Osteoblast (primary cell): ENCODE measurements at regions not wholly inside any gene's neighbourhood (a gene's known extent, or its start where the extent isn't known, plus 50 kb on each side); places are given as distances from the start of the nearest gene placed in this dataset.

Experiments used
- DNase-seq: peaks from one replicate; pipeline ENCODE4 v3.0.0; 2011; ENCODE audit warnings: low spot score, mixed read lengths; ENCODE audit not compliant: insufficient read length; ENCODE audit errors: missing footprints
- H2AFZ ChIP-seq: 2 replicates; pipeline ENCODE4 v1.6.0; 2011; ENCODE audit warnings: mild to moderate bottlenecking, low read length
- H3K27ac ChIP-seq: 2 replicates; pipeline ENCODE4 v1.5.1; 2011; ENCODE audit warnings: mild to moderate bottlenecking, low read depth, low read length, moderate library complexity
- H3K27me3 ChIP-seq: 2 replicates; pipeline ENCODE4 v1.6.0; 2012; ENCODE audit warnings: mild to moderate bottlenecking, control low read depth, inconsistent platforms, low read length, moderate library complexity; ENCODE audit not compliant: insufficient read depth
- H3K36me3 ChIP-seq: 2 replicates; pipeline ENCODE4 v1.5.1; 2011; ENCODE audit warnings: mild to moderate bottlenecking, low read length, control low read depth, moderate library complexity; ENCODE audit not compliant: insufficient read depth
- H3K4me1 ChIP-seq: 2 replicates; pipeline ENCODE4 v1.5.1; 2011; ENCODE audit warnings: mild to moderate bottlenecking, low read length, control low read depth, moderate library complexity; ENCODE audit not compliant: insufficient read depth
- H3K4me2 ChIP-seq: 2 replicates; pipeline ENCODE4 v1.6.0; 2011; ENCODE audit warnings: mild to moderate bottlenecking, low read length; ENCODE audit not compliant: insufficient read depth
- H3K4me3 ChIP-seq: fragments of 200-600 bp; sonication (generic); 3 replicates; pipeline ENCODE4 v1.5.1; 2012; ENCODE audit warnings: mild to moderate bottlenecking, low read length, inconsistent platforms; ENCODE audit not compliant: insufficient read depth
- H3K79me2 ChIP-seq: 2 replicates; pipeline ENCODE4 v1.6.0; 2012; ENCODE audit warnings: mild to moderate bottlenecking, low read length, control low read depth, inconsistent platforms; ENCODE audit not compliant: insufficient read depth
- H3K9me3 ChIP-seq: 2 replicates; pipeline ENCODE4 v1.5.1; 2011; ENCODE audit warnings: low read depth, low read length, control low read depth
- H4K20me1 ChIP-seq: 2 replicates; pipeline ENCODE4 v1.6.0; 2012; ENCODE audit warnings: mild to moderate bottlenecking, low read length, control low read depth; ENCODE audit not compliant: insufficient read depth
- TF ChIP-seq, protein P1 (sequence below): IDR thresholded peaks from 2 replicates; pipeline ENCODE4 v1.5.1; 2011; ENCODE audit warnings: mild to moderate bottlenecking, low read depth, low read length, moderate library complexity; ENCODE audit errors: extremely low read depth

DNA sequence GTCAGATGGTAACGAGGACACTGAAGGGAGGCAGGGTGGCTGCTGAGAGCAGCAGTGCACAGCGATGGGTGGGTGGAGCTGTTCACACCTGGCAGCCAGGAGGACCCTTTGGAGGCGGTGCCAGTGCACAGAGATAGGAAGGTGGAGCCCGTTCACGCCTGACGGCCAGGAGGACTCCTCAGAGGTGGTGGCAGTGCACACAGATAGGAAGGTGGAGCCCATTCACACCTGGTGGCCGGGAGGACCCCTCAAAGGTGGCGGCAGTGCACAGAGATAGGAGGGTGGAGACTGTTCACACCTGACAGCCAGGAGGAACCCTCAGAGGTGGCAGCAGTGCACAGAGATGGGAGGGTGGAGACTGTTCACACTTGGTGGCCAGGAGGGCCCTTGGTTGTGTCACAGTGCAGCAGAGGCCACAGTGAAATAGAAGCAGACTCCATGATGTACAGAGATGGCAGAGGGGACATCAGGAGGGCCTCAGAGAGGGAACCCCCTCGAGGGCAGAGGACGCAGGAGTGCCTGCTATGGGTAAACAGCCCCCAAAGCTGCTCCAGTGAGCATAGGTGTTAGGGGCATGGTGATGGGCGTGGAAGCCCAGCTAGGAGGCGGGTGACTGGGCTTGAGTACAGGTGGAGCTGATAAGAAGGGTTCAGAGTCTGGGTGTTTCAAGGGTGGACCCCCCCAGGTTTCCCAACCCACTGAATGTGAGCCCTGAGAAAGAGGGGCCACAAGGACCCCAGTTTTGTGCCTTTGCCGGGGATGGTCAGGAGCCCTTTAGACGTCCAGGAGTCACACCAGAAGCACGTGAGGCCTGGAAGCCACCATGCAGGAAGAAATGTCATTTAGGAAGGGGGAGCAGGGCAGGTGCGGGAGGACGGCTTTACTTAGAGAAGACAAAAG, 566.7 kb downstream of the BRD1 start:
- TF ChIP-seq, protein P1, sequence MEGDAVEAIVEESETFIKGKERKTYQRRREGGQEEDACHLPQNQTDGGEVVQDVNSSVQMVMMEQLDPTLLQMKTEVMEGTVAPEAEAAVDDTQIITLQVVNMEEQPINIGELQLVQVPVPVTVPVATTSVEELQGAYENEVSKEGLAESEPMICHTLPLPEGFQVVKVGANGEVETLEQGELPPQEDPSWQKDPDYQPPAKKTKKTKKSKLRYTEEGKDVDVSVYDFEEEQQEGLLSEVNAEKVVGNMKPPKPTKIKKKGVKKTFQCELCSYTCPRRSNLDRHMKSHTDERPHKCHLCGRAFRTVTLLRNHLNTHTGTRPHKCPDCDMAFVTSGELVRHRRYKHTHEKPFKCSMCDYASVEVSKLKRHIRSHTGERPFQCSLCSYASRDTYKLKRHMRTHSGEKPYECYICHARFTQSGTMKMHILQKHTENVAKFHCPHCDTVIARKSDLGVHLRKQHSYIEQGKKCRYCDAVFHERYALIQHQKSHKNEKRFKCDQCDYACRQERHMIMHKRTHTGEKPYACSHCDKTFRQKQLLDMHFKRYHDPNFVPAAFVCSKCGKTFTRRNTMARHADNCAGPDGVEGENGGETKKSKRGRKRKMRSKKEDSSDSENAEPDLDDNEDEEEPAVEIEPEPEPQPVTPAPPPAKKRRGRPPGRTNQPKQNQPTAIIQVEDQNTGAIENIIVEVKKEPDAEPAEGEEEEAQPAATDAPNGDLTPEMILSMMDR = no peak
- Histone ChIP-seq H2AFZ (no peak overlapping the region), H3K4me3 (no peak overlapping the region), H3K27me3 (no peaks in the 10 kb centered on the region), H3K36me3 (no peaks in the 10 kb centered on the region), H3K4me1 (no peaks in the 10 kb centered on the region), H3K27ac (no peak overlapping the region), H3K9me3 (no peaks in the 10 kb centered on the region), H4K20me1 (no peaks in the 10 kb centered on the region), H3K4me2 (no peak overlapping the region), H3K79me2 (no peaks in the 10 kb centered on the region)
- no peak for DNase-seq

DNA sequence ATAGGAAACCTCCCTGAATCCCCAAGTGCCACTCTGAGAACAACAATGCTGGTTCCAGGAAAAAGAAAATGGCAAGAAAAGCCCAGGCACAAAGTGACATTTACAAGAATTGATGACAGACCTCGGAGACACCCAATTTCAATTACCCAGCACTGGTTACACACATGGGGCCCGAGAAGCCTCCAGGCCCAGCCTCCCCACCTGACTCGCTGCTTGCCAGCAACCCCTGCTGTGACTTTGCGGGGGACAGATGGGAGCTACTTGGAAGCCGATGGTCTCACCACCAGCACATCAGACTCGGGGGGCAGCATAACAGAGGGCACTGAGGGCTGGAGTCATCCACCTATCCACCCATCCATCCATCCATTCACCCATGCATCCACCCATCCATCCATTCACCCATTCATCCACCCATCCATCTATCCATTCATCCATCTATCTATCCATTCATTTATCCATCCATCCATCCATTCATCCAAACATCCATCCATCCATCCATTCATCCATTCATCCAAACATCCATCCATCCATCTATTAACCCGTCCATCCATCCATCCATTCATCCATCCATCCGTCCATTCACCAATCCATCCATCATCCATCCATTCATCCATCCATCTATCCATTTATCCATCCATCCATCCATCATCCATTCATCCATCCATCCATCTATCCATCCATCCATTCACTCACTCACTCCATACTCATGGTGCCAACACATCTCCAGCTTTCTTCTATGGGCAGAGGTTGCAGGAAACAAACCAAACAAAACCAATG, 567.6 kb downstream of the BRD1 start:
- no peaks in the 10 kb centered on the region for H3K36me3 ChIP-seq
- TF ChIP-seq, protein P1 = no peak
- no peaks in the 10 kb centered on the region for H3K9me3 ChIP-seq

DNA sequence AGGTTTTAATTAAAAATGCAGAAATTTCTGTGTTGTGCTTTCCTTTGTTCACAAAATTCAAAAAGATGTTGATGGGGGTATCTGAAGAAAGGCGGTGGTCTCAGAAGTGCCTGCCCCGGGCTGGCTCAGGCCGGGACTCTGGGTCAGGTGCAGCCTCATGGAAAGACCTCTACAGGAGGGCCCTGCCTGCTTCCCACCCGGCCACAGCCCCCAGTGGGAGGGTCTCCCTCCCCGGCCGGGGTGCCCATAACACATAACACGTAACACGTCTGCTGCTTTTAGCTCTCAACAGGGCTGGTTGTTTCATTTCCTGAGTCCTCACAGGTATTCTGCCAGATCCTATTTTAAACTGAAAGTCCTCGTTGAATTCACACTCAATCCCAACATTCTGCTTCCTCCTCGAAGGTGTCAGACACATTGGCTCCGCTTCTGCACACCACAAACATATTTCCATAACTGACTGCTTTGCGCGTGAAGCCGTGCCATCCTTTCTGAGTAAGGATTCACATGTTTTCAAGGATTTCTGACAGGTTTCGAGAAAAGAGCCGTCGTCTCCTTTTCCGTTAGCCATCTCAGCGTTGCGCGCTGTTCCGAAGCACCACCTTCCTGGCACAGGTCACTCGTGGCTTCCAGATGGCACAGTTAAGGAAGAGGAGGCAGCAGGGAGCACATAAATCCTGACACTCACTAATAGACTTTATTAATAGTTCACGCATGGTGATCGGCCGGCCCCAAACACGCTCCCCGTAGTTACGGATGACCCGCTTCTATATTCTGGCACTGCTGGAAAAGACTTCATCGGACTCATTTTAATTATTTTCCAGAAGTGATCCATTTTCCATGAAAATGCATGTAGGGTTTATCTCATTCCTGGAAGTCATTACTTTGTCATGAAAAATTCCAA, 569.3 kb downstream of the BRD1 start:
- Histone ChIP-seq H3K79me2 (no peaks in the 10 kb centered on the region), H3K27me3 (no peaks in the 10 kb centered on the region), H4K20me1 (no peaks in the 10 kb centered on the region), H3K4me3 (no peak overlapping the region), H3K4me2 (no peak overlapping the region), H2AFZ (no peak overlapping the region), H3K9me3 (no peaks in the 10 kb centered on the region), H3K4me1 (no peaks in the 10 kb centered on the region), H3K36me3 (no peaks in the 10 kb centered on the region), H3K27ac (no peak overlapping the region)
- TF ChIP-seq, protein P1 = no peak
- DNase-seq = peak; percentile 67

More for the DNA sequence above, 567.6 kb downstream of the BRD1 start:
- Histone ChIP-seq H4K20me1 (no peaks in the 10 kb centered on the region), H3K27me3 (no peaks in the 10 kb centered on the region), H3K4me2 (no peak overlapping the region), H3K79me2 (no peaks in the 10 kb centered on the region), H3K27ac (no peak overlapping the region), H3K4me3 (no peak overlapping the region), H2AFZ (no peak overlapping the region), H3K4me1 (no peaks in the 10 kb centered on the region)
- no peak for DNase-seq
